ENCODE measurements at regions not wholly inside any gene's neighbourhood (a gene's known extent, or its start where the extent isn't known, plus 50 kb on each side); places are given as distances from the start of the nearest gene placed in this dataset.
"Not testable (repeated sequence)": the region's sequence is repeated elsewhere in the genome, so short reads cannot be mapped to it uniquely, and the experiment has no call there.

DNA sequence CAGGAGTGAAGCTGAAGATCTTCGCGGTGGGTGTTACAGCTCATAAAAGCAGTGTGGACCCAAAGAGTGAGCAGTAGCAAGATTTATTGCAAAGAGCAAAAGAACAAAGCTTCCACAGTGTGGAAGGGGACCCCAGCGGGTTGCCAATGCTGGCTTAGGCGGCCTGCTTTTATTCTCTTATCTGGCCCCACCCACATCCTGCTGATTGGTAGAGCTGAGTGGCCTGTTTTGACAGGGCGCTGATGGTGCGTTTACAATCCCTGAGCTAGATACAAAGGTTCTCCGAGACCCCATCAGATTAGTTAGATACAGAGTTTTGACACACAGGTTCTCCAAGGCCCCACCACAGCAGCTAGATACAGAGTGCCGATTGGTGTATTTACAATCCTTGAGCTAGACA lies 875.0 kb downstream of the LRFN5 start:
- TF ChIP-seq EZH2 (IDR thresholded peaks at IDR 0.05; ENCODE audit: borderline replicate concordance, low read depth, low read length, severe bottlenecking); CTCF (IDR thresholded peaks at IDR 0.05; ENCODE audit: borderline replicate concordance, extremely low read depth, low read length, poor library complexity, severe bottlenecking): not testable (repeated sequence)

Measured in DND-41 (cell line).